Body of pancreas (tissue), 4 donors: ENCODE measurements at regions not wholly inside any gene's neighbourhood (a gene's known extent, or its start where the extent isn't known, plus 50 kb on each side); places are given as distances from the start of the nearest gene placed in this dataset.

ENCODE experiments used
- POLR2A ChIP-seq, 3 donors: fragments of 450-650 bp; IDR thresholded peaks; one replicate each; pipeline ENCODE4 v1.6.1; 2016; ENCODE audit warnings: antibody characterized with exemption in 3 of 3, mild to moderate bottlenecking in 2 of 3
- TF ChIP-seq, protein P1 (sequence below), 7 experiments: fragments of 450-650 bp in 4 of 7; fragments of 200-600 bp in 3 of 7; sonication (generic) in 3 of 7; IDR thresholded peaks; one replicate each; pipeline ENCODE4 v1.5.1; 2016 to 2019; ENCODE audit warnings: antibody characterized with exemption in 7 of 7

- TF ChIP-seq POLR2A (IDR thresholded peaks at IDR 0.05): no peak
- TF ChIP-seq, protein P1, sequence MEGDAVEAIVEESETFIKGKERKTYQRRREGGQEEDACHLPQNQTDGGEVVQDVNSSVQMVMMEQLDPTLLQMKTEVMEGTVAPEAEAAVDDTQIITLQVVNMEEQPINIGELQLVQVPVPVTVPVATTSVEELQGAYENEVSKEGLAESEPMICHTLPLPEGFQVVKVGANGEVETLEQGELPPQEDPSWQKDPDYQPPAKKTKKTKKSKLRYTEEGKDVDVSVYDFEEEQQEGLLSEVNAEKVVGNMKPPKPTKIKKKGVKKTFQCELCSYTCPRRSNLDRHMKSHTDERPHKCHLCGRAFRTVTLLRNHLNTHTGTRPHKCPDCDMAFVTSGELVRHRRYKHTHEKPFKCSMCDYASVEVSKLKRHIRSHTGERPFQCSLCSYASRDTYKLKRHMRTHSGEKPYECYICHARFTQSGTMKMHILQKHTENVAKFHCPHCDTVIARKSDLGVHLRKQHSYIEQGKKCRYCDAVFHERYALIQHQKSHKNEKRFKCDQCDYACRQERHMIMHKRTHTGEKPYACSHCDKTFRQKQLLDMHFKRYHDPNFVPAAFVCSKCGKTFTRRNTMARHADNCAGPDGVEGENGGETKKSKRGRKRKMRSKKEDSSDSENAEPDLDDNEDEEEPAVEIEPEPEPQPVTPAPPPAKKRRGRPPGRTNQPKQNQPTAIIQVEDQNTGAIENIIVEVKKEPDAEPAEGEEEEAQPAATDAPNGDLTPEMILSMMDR (IDR thresholded peaks at IDR 0.05): no peak
These were observed 139.6 kb downstream of the SPATA31D1 start for GRCh38 chr9:82128011-82128696.
